ENCODE measurements at regions not wholly inside any gene's neighbourhood (a gene's known extent, or its start where the extent isn't known, plus 50 kb on each side); places are given as distances from the start of the nearest gene placed in this dataset.

DNA sequence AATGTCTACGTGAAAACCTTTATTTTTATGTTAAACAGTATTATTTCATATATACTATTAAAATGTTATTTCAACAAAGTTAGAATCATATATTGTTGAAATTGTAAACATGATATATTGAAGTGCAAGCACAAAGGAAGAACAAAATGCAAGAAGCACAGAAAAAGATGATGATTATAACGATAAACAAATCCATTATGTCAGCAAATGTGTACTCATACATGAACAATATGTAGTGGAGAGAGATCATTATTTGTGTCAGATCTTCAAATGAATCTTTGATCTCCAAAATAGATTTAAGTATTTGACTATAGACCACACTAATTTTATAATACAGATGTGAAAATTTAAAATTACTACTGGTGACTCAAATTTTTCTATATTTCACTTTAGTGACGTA is 1104.4 kb upstream of the CRIM1 start:
- no peak for DNase-seq
- no peak overlapping the region for H3K4me3 ChIP-seq
- no peaks in the 10 kb centered on the region for H3K36me3 ChIP-seq
- no peaks in the 10 kb centered on the region for H3K27me3 ChIP-seq
- 74 to 86% (median 76%) methylated on average over 3 of the region's 3 CpGs for WGBS, 4 donors
- ATAC-seq, result no peak
- H3K27ac ChIP-seq, result no peak overlapping the region
- TF ChIP-seq, protein P1, sequence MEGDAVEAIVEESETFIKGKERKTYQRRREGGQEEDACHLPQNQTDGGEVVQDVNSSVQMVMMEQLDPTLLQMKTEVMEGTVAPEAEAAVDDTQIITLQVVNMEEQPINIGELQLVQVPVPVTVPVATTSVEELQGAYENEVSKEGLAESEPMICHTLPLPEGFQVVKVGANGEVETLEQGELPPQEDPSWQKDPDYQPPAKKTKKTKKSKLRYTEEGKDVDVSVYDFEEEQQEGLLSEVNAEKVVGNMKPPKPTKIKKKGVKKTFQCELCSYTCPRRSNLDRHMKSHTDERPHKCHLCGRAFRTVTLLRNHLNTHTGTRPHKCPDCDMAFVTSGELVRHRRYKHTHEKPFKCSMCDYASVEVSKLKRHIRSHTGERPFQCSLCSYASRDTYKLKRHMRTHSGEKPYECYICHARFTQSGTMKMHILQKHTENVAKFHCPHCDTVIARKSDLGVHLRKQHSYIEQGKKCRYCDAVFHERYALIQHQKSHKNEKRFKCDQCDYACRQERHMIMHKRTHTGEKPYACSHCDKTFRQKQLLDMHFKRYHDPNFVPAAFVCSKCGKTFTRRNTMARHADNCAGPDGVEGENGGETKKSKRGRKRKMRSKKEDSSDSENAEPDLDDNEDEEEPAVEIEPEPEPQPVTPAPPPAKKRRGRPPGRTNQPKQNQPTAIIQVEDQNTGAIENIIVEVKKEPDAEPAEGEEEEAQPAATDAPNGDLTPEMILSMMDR (IDR thresholded peaks at IDR 0.05), result no peak
- TF ChIP-seq POLR2A (IDR thresholded peaks at IDR 0.05), result no peak
- peaks cover 0 to 5% (median 0%) of the 10 kb centered on the region in 12 donors for H3K9me3 ChIP-seq
- intact Hi-C loops (cut with DNase I), result no loop called here
- H3K4me1 ChIP-seq, result no peaks in the 10 kb centered on the region

DNA sequence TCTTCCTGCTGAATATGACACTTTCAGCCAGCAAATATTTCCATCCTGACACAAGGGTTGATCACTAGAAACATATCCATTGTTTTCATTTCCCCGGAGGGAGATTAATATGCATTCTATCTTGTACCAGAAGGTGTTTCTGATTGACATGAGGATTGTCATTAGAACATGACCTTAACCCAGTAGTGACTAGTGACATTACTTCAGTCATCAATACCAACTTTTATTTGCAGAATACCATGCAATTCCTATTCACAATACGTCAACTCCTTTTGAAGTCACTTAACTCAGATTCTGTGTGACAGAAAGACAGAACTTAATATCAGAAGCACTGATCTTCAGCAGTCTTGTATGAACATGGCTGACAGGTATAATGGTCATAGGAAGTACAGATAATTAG is 1108.9 kb upstream of the CRIM1 start:
- ATAC-seq (no peak), DNase-seq (no peak)
- H3K4me3 ChIP-seq, result no peak overlapping the region
- no peaks in the 10 kb centered on the region for H3K4me1 ChIP-seq
- TF ChIP-seq, protein P1 (IDR thresholded peaks at IDR 0.05), result no peak
- TF ChIP-seq POLR2A (IDR thresholded peaks at IDR 0.05), result no peak
- H3K9me3 ChIP-seq, result peaks cover 0 to 5% (median 0%) of the 10 kb centered on the region in 12 donors
- intact Hi-C loops (cut with DNase I), result no loop called here
- whole genome bisulfite sequencing, 4 donors, result 63 to 80% (median 74%) methylated on average over 2 of the region's 2 CpGs
- no peak overlapping the region for H3K27ac ChIP-seq
- H3K27me3 ChIP-seq, result no peaks in the 10 kb centered on the region
- no peaks in the 10 kb centered on the region for H3K36me3 ChIP-seq

DNA sequence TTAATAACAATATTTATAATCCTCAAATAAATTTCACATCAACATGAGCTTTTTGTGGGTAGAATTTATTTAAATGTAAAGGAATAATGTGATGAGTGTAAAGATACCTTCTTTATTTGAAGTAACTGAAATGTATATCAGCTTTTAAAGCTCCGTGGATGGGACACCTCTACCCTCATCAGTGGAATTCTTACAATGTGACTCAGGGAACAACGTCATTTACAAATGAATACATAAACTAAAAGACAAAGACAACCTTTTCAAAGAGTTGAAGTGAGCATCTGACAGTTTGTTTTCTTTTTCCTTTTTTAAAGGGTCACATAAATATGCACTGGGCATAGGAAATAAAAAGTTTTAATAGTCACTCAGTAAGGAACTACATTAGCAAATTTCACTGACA is 1127.0 kb upstream of the CRIM1 start:
- 11 to 20% (median 17%) methylated on average over 2 of the region's 2 CpGs for WGBS, 4 donors
- ATAC-seq, result no peak
- H3K36me3 ChIP-seq, result no peaks in the 10 kb centered on the region

DNA sequence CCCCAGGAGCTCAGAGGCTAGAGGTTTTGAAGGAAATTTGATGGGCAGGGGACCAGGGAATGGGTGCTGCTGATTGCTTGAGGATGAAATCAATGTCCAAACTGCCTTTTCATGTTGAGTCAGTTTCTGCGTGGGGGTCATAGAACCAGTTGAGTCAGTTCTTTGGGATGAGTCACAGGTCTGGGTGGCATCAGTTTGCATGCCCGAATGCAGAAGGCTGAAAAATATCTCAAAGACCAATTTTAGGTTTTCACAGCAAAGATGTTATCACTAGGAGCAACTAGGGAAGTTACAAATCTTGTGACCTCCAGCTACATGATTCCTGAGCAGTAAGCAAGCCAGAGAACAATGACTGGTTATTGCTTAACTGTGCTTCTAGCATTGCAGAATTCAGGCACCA is 1135.1 kb upstream of the CRIM1 start:
- Histone ChIP-seq H3K36me3 (no peaks in the 10 kb centered on the region), H3K4me1 (no peaks in the 10 kb centered on the region), H3K9me3 (peaks cover 0 to 15% (median 0%) of the 10 kb centered on the region in 12 donors), H3K27me3 (no peaks in the 10 kb centered on the region), H3K27ac (no peak overlapping the region), H3K4me3 (no peak overlapping the region)
- intact Hi-C loops (cut with DNase I), result no loop called here
- DNase-seq (no peak), ATAC-seq (no peak)
- WGBS, 4 donors, result 60 to 81% (median 73%) methylated on average over 2 of the region's 2 CpGs
- no peak for TF ChIP-seq POLR2A (IDR thresholded peaks at IDR 0.05)
- TF ChIP-seq, protein P1 (IDR thresholded peaks at IDR 0.05), result no peak

More for the DNA sequence above, 1127.0 kb upstream of the CRIM1 start:
- H3K27ac ChIP-seq, result no peak overlapping the region
- H3K4me1 ChIP-seq, result no peaks in the 10 kb centered on the region
- TF ChIP-seq POLR2A (IDR thresholded peaks at IDR 0.05), result no peak
- TF ChIP-seq, protein P1 (IDR thresholded peaks at IDR 0.05), result no peak
- DNase-seq, result no peak
- no peak overlapping the region for H3K4me3 ChIP-seq
- no peaks in the 10 kb centered on the region for H3K27me3 ChIP-seq
- intact Hi-C loops (cut with DNase I), result no loop called here
- peaks cover 0 to 23% (median 0%) of the 10 kb centered on the region in 12 donors for H3K9me3 ChIP-seq
